ENCODE measurements at regions not wholly inside any gene's neighbourhood (a gene's known extent, or its start where the extent isn't known, plus 50 kb on each side); places are given as distances from the start of the nearest gene placed in this dataset.

- DNase-seq: no peak
Measured at GRCh38 chr3:144079634-144080033, 108.0 kb downstream of the DIPK2A start.

DNA sequence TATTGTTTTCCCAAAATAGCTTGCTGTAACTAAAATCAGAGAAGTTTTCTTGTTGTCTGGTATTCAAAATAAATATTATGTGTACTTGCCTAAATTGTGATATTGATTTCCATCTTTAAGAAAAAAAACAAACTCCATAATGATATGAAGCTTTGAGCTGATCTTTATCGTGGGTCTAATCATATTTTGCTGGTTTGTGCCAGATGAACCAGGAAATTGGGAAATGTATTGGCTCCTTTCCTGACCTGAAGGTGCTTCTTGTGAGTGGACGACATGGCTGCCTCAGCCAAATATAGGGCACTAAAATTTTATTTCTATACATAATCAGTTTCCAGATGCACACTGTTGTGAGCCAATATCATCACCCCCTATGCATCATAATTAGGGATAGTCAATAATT lies 113.3 kb downstream of the DIPK2A start:
- no peak for DNase-seq

DNA sequence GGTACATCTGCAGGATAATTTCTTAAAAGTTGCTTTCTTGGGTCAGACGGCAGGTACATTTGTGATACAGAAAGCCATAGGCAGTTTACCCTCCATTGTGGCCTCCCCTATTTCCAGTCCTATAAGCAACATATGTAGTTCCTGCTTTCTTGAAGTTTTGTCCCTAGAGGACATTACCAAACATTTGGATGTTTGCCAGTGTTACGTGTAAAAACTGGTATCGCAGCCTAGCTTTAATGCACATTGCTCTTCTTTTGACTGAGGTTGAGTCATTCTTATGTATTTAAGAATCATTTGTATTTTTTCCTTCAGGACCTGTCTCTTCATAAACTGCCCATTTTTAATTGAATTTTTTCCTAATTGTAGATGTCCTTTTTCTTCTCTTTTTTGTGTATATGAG lies 114.3 kb downstream of the DIPK2A start:
- DNase-seq: no peak

DNA sequence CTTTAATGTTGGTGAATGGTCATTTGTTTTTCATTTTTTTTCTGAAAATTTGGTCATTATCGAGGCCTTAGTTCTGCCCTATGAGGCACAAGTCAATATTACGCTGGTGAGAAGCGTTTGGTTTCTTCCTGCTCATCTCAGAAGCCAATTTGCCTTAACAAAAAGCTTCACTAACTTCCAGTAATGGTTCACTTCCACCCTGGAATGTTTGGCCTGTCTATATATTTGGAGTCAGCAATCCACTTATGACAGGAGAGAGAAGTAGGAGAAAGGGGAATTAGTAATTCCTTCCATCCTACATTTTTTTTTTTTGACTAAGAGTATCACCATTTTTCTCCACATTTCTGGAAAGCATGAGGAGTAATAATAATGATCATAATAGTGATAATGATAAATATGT lies 124.4 kb downstream of the DIPK2A start:
- no peak for DNase-seq

- DNase-seq: no peak
Measured at GRCh38 chr3:144097163-144097562, 125.5 kb downstream of the DIPK2A start.

DNA sequence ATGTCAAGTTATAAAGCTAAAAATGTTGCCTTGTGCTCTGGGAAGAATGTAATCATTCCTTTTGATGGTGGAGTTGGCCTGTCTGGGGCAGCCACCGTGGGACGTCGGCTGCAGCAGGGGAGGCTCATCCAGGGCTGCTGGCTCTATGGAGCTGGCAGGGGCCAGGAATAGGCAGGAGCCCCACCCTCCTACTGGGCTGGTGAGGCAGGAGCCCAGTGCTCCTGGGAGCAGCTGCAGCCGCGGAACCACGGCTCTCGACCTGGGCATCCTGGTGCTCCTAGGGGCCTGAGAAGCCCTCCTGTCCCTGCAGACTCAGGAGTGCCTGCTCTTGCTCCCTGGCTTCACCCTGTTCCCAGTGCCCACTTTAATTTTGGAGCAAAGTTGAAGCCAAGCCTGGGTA lies 127.1 kb downstream of the DIPK2A start:
- DNase-seq: no peak

GRCh38 chr3:144102421-144102820 lies 130.8 kb downstream of the DIPK2A start:
- DNase-seq: no peak

DNA sequence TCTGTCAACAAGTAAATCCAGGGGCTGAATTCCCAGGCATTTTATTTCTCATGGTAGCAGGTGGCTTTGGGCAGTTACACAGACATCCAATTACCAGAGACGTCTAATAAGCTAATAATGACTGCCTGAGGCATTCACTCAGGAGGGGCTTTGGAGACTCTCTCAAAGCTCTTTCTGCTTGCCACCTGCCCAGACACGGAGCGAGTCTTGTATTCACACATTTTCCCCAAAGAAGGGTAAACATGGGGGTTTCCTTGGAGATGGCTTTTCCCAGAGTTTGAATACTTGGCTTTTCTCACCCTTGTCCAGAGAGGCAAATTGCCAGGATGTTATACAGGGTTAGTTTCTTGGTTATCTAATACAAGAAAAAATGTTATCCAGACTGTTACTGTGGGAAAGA lies 132.6 kb downstream of the DIPK2A start:
- DNase-seq: no peak

DNA sequence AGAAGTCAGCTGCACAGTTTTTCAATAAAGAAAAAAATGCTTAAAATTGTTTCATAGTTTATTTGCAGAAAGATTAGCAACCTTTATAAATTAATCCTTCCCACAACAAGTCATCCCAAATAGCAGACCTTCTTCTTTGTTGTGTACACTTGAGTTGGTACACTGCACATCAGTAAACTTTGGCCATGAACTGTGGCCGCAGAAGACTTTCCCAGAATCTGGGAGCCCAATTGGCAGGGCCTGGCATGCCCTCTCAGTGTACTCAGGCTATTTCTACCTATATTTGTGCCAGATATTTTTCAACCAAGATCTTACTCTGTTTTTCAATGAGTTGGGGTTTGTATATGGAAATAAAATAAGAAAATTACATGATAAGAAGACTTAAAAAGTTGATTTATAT lies 133.1 kb downstream of the DIPK2A start:
- DNase-seq: no peak

GRCh38 chr3:144105542-144105941 lies 133.9 kb downstream of the DIPK2A start:
- DNase-seq: no peak

- DNase-seq: no peak
Measured at GRCh38 chr3:144106970-144107369, 135.3 kb downstream of the DIPK2A start.

- no peak for DNase-seq
Measured at GRCh38 chr3:144107923-144108322, 136.3 kb downstream of the DIPK2A start.

GRCh38 chr3:144109944-144110343 lies 138.3 kb downstream of the DIPK2A start:
- DNase-seq: no peak

DNA sequence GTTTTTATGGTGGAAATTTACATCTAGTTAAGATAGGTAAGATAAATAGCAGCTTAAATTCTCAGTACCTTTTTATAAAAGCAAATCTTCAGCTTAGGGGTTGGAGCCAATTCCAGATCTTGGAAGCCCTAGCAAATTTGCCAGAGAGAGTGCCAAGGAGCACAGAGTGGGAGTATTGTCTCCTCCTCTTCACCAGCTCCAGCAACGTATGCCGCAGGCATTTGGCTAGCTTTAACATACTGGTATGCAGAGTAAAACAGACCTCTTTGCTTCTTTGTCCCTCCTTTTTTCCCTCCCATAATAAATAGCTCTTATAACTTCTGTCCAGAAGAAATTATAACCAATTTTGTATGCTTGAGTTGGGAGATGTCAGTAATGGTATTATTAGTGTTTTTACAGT lies 140.4 kb downstream of the DIPK2A start:
- DNase-seq: no peak

DNA sequence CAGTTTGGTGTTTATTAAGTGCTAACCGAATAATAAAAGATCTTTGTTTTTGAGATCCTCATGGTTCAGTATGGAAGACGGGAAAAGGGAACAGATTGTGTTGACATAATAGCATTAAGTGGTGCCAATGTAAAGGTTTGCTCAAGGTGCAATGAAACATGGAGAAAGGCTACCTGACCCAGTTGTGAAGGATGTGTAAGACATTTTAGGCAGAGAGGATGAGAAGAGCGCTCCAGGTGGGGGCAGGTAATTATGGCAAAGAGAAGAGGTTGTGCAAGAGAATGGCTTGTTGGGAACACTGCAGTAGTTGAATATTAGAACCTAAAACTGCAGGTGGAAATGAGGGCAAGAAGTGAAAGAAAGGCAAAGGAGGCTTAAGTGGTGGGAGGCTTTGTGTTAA lies 140.8 kb downstream of the DIPK2A start:
- no peak for DNase-seq

GRCh38 chr3:144114767-144115166 lies 143.1 kb downstream of the DIPK2A start:
- DNase-seq: no peak

GRCh38 chr3:144119633-144120032 lies 148.0 kb downstream of the DIPK2A start:
- DNase-seq: no peak

GRCh38 chr3:144121661-144122060 lies 150.0 kb downstream of the DIPK2A start:
- DNase-seq: no peak

GRCh38 chr3:144127014-144127413 lies 155.4 kb downstream of the DIPK2A start:
- DNase-seq: no peak

- DNase-seq: no peak
Measured at GRCh38 chr3:144127700-144128099, 156.1 kb downstream of the DIPK2A start.

DNA sequence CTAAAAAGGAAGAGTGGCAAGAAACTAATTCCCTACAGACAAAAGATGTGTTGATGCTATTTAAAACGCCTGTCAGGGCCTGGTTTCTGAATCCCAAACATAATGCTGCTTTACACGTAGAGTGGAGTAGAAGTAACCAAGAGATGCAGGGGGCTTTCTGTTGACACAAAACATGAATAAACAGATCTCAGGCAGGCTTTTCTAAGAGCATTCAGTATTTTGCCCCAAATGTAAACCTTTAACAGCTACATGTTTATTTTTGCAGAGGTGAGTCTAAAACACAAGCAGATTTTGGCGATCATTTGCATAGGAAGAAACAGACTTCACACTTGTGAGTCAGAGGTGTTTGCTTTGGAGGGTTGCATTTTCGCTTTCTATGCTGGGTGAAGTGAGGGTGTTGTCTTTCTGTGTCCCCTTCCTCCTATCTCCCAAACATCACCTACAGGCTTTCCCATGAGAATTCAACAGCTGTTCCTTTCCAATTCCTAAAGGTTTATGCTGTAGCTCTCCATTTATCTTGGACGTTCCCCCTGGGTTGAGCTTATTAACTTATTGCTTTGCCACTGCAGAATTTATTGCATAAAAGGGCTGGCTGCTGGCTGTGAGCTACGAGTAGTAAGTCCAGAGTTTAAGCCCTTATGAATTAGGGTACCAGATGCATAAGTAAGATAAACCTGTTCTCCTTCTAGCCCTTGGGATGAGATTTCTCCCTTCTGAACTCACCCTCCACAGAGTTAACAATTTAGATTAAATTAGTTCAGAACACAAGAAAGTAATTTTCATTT lies 156.7 kb downstream of the DIPK2A start:
- no peak for DNase-seq

DNA sequence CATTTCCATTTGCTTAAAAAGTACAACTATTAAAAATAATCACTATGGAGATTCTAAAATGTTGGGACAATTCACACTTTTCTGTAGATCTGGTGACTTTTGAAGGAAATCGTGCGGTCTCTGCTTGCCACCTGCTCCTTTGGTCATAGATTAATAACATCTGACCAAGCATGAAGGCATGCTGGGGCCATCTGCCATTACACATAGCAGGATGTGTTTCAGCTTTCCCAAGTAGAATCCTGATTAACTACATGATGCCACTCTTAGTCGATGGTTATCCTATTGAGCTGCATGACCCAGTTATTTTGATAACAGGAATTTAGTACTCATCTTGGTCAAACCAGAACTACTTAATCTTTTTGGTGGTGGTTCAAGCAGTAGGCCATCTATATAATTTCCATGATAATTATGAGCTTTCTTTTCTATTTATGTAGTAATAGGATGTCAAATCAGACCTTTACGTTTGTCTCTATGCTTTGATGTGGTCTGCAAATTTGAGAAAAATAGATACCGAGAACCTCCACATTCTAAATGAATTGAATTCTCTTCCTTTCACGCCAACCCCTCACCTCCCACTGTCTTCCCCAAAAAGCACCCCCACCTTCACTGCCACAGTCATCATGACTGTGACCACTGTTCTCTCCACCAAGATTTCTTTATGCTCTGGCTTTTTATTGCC lies 158.1 kb downstream of the DIPK2A start:
- DNase-seq: no peak

DNA sequence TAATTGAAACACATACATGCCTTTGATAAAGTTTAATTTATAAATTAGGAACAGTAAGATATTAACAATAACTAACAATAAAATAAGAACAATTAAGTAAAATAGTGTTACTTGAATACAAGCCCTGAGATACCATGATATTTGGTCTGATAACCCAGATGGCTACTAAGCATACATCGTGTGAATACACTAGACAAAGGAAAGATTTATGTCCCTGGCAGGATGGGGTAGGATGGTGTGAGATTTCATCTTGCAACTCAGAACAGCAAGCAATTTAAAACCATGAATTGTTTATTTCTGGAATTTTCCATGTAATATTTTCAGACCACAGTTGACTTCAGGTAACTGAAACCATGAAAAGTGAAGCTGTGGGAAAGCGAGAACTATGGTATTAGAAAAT lies 169.5 kb downstream of the DIPK2A start:
- DNase-seq: no peak

- DNase-seq: no peak
Measured at GRCh38 chr3:144141496-144141895, 169.9 kb downstream of the DIPK2A start.
